ENCODE measurements at regions not wholly inside any gene's neighbourhood (a gene's known extent, or its start where the extent isn't known, plus 50 kb on each side); places are given as distances from the start of the nearest gene placed in this dataset.

- H4K8ac ChIP-seq (replicated peaks; ENCODE audit: insufficient read length, low read depth, low read length), result no peak overlapping the region
- no peak overlapping the region for H2AFZ ChIP-seq (ENCODE audit: low read length)
- Mint-ChIP-seq H3K36me3 (ENCODE audit: insufficient read depth in 1 of 3, low read depth in 3 of 3) (no peaks in the 10 kb centered on the region), H3K4me1 (peaks cover 15 to 21% of the 10 kb centered on the region in 2 experiments), H3K9me3 (no peaks in the 10 kb centered on the region; a peak in 1 of 5 replicates), H3K4me3 (no peak overlapping the region), H3K27me3 (ENCODE audit: low read depth) (no peaks in the 10 kb centered on the region), H3K27ac (no peak overlapping the region)
- H2BK5ac ChIP-seq (ENCODE audit: insufficient read length, low read length), result no peak overlapping the region
- H3K14ac ChIP-seq (ENCODE audit: insufficient read depth, low read length), result no peak overlapping the region; the same call in 1 of the 2 replicates
- no peaks in the 10 kb centered on the region for H3K27me3 ChIP-seq (ENCODE audit: insufficient read depth, low read length)
- no peak overlapping the region for H3K9ac ChIP-seq (ENCODE audit: extremely low read depth, insufficient read length, low read length)
- H3K23ac ChIP-seq (ENCODE audit: insufficient read length, low read depth, low read length), result no peak overlapping the region
- no peak overlapping the region for H3K4ac ChIP-seq (ENCODE audit: low read depth, low read length)
- H2AK5ac ChIP-seq (ENCODE audit: insufficient read length, low read length), result no peak overlapping the region
- no peak overlapping the region for H2BK20ac ChIP-seq (ENCODE audit: low read depth, low read length, poor library complexity, severe bottlenecking)
- no peak overlapping the region for H2BK12ac ChIP-seq (ENCODE audit: insufficient read length, low read depth, low read length)
- no peak overlapping the region for H3T11ph ChIP-seq (ENCODE audit: low read length)
- no peak for TF ChIP-seq CTCF (conservative IDR thresholded peaks at IDR 0.05)
- WGBS (ENCODE audit: extremely low coverage, insufficient read length, low lambda C conversion rate), result no CpG with 5 or more reads among the region's 13 CpGs
- H3K9me3 ChIP-seq (ENCODE audit: control insufficient read depth, low read depth, low read length), result no peaks in the 10 kb centered on the region
- H3K4me2 ChIP-seq (ENCODE audit: insufficient read depth, insufficient read length, low read length), result no peak overlapping the region
- no peak overlapping the region for H2BK15ac ChIP-seq (ENCODE audit: low read depth, low read length)
- H3K79me2 ChIP-seq (ENCODE audit: insufficient read depth, low read length), result no peaks in the 10 kb centered on the region
- H3K79me1 ChIP-seq (ENCODE audit: insufficient read depth, low read depth, low read length, poor library complexity, severe bottlenecking), result no peaks in the 10 kb centered on the region
- H3K18ac ChIP-seq (ENCODE audit: insufficient read length, low read depth, low read length), result no peak overlapping the region
- DNase-seq, result no peak
- H4K5ac ChIP-seq (ENCODE audit: insufficient read length, low read depth, low read length), result no peak overlapping the region
- no peak overlapping the region for H3K27ac ChIP-seq (ENCODE audit: insufficient read length, low read depth, low read length)
- no peaks in the 10 kb centered on the region for H3K23me2 ChIP-seq (ENCODE audit: insufficient read length, low read depth, low read length, poor library complexity, severe bottlenecking)
- H2BK120ac ChIP-seq (ENCODE audit: low read depth, low read length, poor library complexity, severe bottlenecking), result no peak overlapping the region
- H3K56ac ChIP-seq (ENCODE audit: insufficient read length, low read depth, low read length), result no peak overlapping the region
- H4K91ac ChIP-seq (ENCODE audit: insufficient read length, low read depth, low read length), result no peak overlapping the region
- no peaks in the 10 kb centered on the region for H4K20me1 ChIP-seq (ENCODE audit: control insufficient read depth, insufficient read depth, insufficient read length)
- no peaks in the 10 kb centered on the region for H3K4me1 ChIP-seq (ENCODE audit: insufficient read depth, low read length)
Observed at GRCh38 chr6:25042036-25042521, 106.3 kb upstream of the RIPOR2 start.

All from H9 (cell line).